Activated CD8-positive, alpha-beta memory T cell treated with anti-CD3 and anti-CD28 coated beads for 1 hour (primary cell): ENCODE measurements at regions not wholly inside any gene's neighbourhood (a gene's known extent, or its start where the extent isn't known, plus 50 kb on each side); places are given as distances from the start of the nearest gene placed in this dataset.

Experiments used
- DNase-seq, 2 donors: peaks; one replicate each; pipeline ENCODE4 v3.0.0-alpha.2; 2020; ENCODE audit warnings: low read depth in 1 of 2; ENCODE audit errors: extremely low read depth in 1 of 2

- DNase-seq = no peak
Observed at GRCh38 chr1:213914392-213914791, 73.4 kb upstream of the PROX1 start.

GRCh38 chr1:213921311-213921710 is 66.5 kb upstream of the PROX1 start:
- no peak for DNase-seq

GRCh38 chr1:213921712-213922111 is 66.1 kb upstream of the PROX1 start:
- DNase-seq = no peak

- DNase-seq = no peak
Observed at GRCh38 chr1:213925531-213926182, 62.1 kb upstream of the PROX1 start.

- no peak for DNase-seq
Observed at GRCh38 chr1:213927846-213928245, 59.9 kb upstream of the PROX1 start.

- DNase-seq = no peak
Observed at GRCh38 chr1:213929398-213929797, 58.4 kb upstream of the PROX1 start.

GRCh38 chr1:213931836-213932235 is 55.9 kb upstream of the PROX1 start:
- no peak for DNase-seq

- DNase-seq = no peak
Observed at GRCh38 chr1:213933336-213933735, 54.4 kb upstream of the PROX1 start.

- DNase-seq = no peak
Observed at GRCh38 chr1:213934649-213935048, 53.1 kb upstream of the PROX1 start.

GRCh38 chr1:213936571-213936970 is 51.2 kb upstream of the PROX1 start:
- DNase-seq = no peak
